ENCODE measurements at regions not wholly inside any gene's neighbourhood (a gene's known extent, or its start where the extent isn't known, plus 50 kb on each side); places are given as distances from the start of the nearest gene placed in this dataset.

DNA sequence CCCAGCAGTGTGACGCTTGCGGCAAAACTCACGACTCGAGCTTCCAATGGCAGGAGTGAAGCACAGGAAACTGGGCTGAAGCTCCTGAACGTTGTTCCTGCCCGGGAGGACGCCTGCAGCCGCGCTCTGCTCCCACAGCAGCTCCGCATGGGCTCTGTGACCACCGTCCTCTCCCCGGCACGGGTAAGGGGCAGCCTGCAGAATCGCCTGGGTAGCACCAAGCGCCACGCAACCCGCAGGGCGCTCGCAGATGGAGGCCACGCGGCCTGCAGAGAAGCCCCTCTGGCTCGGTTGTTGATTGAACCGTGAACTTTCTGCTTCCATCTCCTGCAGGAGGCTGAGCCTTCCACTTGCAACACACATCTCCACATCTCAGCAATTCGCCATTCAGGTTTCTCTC, 63.3 kb upstream of the ZNF236 start (continued):
- TF ChIP-seq, protein P1, sequence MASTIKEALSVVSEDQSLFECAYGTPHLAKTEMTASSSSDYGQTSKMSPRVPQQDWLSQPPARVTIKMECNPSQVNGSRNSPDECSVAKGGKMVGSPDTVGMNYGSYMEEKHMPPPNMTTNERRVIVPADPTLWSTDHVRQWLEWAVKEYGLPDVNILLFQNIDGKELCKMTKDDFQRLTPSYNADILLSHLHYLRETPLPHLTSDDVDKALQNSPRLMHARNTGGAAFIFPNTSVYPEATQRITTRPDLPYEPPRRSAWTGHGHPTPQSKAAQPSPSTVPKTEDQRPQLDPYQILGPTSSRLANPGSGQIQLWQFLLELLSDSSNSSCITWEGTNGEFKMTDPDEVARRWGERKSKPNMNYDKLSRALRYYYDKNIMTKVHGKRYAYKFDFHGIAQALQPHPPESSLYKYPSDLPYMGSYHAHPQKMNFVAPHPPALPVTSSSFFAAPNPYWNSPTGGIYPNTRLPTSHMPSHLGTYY (CRISPR knock-in tag; IDR thresholded peaks at IDR 0.05): no peak
- TF ChIP-seq, protein P2, sequence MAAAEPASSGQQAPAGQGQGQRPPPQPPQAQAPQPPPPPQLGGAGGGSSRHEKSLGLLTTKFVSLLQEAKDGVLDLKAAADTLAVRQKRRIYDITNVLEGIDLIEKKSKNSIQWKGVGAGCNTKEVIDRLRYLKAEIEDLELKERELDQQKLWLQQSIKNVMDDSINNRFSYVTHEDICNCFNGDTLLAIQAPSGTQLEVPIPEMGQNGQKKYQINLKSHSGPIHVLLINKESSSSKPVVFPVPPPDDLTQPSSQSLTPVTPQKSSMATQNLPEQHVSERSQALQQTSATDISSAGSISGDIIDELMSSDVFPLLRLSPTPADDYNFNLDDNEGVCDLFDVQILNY (CRISPR knock-in tag; IDR thresholded peaks at IDR 0.05): no peak
- TF ChIP-seq NFE2L1 (CRISPR knock-in tag; IDR thresholded peaks at IDR 0.05): no peak
- no peak for TF ChIP-seq ZNF121 (CRISPR knock-in tag; IDR thresholded peaks at IDR 0.05)
- TF ChIP-seq MAX (CRISPR knock-in tag; IDR thresholded peaks at IDR 0.05): no peak
- TF ChIP-seq IRF2 (CRISPR knock-in tag; IDR thresholded peaks at IDR 0.05; ENCODE audit: borderline replicate concordance, low read depth): no peak

DNA sequence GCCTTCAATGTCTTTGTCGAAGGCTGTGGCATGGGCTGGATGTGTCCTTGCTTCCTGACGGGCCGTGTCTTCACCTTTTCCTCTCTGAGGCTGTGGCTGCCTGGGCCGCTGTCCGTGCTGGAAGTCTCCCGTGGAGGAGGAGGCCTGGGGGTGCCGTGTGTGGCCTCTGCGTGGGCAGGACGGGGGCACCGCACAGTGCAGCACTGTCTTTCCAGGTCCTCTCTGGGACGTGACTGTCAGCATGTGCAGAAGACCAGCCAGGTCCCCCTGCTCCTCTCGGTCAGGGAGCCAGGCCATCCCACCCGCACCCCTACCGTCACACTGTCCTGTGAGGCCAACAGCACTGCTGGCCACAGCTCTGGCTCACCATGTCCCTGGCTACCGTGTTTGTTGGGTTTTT, 64.4 kb upstream of the ZNF236 start:
- H3K4me3 Mint-ChIP-seq: no peak overlapping the region
- H3K9me3 Mint-ChIP-seq: peaks cover 17% of the 10 kb centered on the region
- no peaks in the 10 kb centered on the region for H3K27me3 Mint-ChIP-seq (ENCODE audit: low read depth)
- no peak overlapping the region for H3K27ac Mint-ChIP-seq
- H3K4me1 Mint-ChIP-seq: no peaks in the 10 kb centered on the region
- ATAC-seq (no peak), DNase-seq (ENCODE audit: low spot score) (no peak)
- POLR2A ChIA-PET: no interaction called here
- H3K36me3 Mint-ChIP-seq: no peaks in the 10 kb centered on the region
- CTCF ChIA-PET: interaction anchor here (1.2 kb wide), 1 partner anchor 44 kb away, joined by 3 read pairs; no protein-coding TSS in a partner anchor
- no peak for TF ChIP-seq NR2C2 (CRISPR knock-in tag; IDR thresholded peaks at IDR 0.05)
- TF ChIP-seq MAX (CRISPR knock-in tag; IDR thresholded peaks at IDR 0.05): no peak
- TF ChIP-seq RELA (CRISPR knock-in tag; IDR thresholded peaks at IDR 0.05; ENCODE audit: borderline replicate concordance): no peak
- no peak for TF ChIP-seq JAZF1 (CRISPR knock-in tag; IDR thresholded peaks at IDR 0.05)
- TF ChIP-seq, protein P3, sequence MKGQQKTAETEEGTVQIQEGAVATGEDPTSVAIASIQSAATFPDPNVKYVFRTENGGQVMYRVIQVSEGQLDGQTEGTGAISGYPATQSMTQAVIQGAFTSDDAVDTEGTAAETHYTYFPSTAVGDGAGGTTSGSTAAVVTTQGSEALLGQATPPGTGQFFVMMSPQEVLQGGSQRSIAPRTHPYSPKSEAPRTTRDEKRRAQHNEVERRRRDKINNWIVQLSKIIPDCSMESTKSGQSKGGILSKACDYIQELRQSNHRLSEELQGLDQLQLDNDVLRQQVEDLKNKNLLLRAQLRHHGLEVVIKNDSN (CRISPR knock-in tag; IDR thresholded peaks at IDR 0.05): no peak
- TF ChIP-seq PRDM15 (CRISPR knock-in tag; IDR thresholded peaks at IDR 0.05): no peak
- no peak for TF ChIP-seq ZNF423 (CRISPR knock-in tag; IDR thresholded peaks at IDR 0.05)
- TF ChIP-seq E2F1 (CRISPR knock-in tag; IDR thresholded peaks at IDR 0.05): no peak
- TF ChIP-seq JUN (CRISPR knock-in tag; IDR thresholded peaks at IDR 0.05): no peak
- TF ChIP-seq, protein P4, sequence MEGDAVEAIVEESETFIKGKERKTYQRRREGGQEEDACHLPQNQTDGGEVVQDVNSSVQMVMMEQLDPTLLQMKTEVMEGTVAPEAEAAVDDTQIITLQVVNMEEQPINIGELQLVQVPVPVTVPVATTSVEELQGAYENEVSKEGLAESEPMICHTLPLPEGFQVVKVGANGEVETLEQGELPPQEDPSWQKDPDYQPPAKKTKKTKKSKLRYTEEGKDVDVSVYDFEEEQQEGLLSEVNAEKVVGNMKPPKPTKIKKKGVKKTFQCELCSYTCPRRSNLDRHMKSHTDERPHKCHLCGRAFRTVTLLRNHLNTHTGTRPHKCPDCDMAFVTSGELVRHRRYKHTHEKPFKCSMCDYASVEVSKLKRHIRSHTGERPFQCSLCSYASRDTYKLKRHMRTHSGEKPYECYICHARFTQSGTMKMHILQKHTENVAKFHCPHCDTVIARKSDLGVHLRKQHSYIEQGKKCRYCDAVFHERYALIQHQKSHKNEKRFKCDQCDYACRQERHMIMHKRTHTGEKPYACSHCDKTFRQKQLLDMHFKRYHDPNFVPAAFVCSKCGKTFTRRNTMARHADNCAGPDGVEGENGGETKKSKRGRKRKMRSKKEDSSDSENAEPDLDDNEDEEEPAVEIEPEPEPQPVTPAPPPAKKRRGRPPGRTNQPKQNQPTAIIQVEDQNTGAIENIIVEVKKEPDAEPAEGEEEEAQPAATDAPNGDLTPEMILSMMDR (IDR thresholded peaks at IDR 0.05): no peak
- no peak for TF ChIP-seq MYBL2 (CRISPR knock-in tag; IDR thresholded peaks at IDR 0.05)
- TF ChIP-seq, protein P5, sequence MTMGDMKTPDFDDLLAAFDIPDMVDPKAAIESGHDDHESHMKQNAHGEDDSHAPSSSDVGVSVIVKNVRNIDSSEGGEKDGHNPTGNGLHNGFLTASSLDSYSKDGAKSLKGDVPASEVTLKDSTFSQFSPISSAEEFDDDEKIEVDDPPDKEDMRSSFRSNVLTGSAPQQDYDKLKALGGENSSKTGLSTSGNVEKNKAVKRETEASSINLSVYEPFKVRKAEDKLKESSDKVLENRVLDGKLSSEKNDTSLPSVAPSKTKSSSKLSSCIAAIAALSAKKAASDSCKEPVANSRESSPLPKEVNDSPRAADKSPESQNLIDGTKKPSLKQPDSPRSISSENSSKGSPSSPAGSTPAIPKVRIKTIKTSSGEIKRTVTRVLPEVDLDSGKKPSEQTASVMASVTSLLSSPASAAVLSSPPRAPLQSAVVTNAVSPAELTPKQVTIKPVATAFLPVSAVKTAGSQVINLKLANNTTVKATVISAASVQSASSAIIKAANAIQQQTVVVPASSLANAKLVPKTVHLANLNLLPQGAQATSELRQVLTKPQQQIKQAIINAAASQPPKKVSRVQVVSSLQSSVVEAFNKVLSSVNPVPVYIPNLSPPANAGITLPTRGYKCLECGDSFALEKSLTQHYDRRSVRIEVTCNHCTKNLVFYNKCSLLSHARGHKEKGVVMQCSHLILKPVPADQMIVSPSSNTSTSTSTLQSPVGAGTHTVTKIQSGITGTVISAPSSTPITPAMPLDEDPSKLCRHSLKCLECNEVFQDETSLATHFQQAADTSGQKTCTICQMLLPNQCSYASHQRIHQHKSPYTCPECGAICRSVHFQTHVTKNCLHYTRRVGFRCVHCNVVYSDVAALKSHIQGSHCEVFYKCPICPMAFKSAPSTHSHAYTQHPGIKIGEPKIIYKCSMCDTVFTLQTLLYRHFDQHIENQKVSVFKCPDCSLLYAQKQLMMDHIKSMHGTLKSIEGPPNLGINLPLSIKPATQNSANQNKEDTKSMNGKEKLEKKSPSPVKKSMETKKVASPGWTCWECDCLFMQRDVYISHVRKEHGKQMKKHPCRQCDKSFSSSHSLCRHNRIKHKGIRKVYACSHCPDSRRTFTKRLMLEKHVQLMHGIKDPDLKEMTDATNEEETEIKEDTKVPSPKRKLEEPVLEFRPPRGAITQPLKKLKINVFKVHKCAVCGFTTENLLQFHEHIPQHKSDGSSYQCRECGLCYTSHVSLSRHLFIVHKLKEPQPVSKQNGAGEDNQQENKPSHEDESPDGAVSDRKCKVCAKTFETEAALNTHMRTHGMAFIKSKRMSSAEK (CRISPR knock-in tag; IDR thresholded peaks at IDR 0.05; ENCODE audit: borderline replicate concordance): no peak
- TF ChIP-seq ZNF416 (CRISPR knock-in tag; IDR thresholded peaks at IDR 0.05): no peak
- no peak for TF ChIP-seq ZBTB43 (CRISPR knock-in tag; IDR thresholded peaks at IDR 0.05)
- TF ChIP-seq ATF1 (CRISPR knock-in tag; IDR thresholded peaks at IDR 0.05): no peak
- no peak for TF ChIP-seq EMX1 (CRISPR knock-in tag; IDR thresholded peaks at IDR 0.05)
- TF ChIP-seq NFATC4 (CRISPR knock-in tag; IDR thresholded peaks at IDR 0.05): no peak
